LNCAP (cell line): ENCODE measurements at regions not wholly inside any gene's neighbourhood (a gene's known extent, or its start where the extent isn't known, plus 50 kb on each side); places are given as distances from the start of the nearest gene placed in this dataset.

Experiments used
- CTCF ChIP-seq: fragments of 450-650 bp; IDR thresholded peaks from 2 replicates; pipeline ENCODE4 v1.5.1; 2017; ENCODE audit warnings: mild to moderate bottlenecking

GRCh38 chr22:48210198-48210580 is 1447.7 kb downstream of the TBC1D22A start:
- no peak for TF ChIP-seq CTCF

GRCh38 chr22:48209473-48210197 is 1447.2 kb downstream of the TBC1D22A start:
- no peak for TF ChIP-seq CTCF

- no peak for TF ChIP-seq CTCF
Observed at GRCh38 chr22:48208894-48209293, 1446.4 kb downstream of the TBC1D22A start.

GRCh38 chr22:48207919-48208535 is 1445.6 kb downstream of the TBC1D22A start:
- TF ChIP-seq CTCF: no peak

- TF ChIP-seq CTCF: no peak
Observed at GRCh38 chr22:48205790-48206189, 1443.3 kb downstream of the TBC1D22A start.

- no peak for TF ChIP-seq CTCF
Observed at GRCh38 chr22:48205161-48205560, 1442.7 kb downstream of the TBC1D22A start.

- no peak for TF ChIP-seq CTCF
Observed at GRCh38 chr22:48204296-48204695, 1441.8 kb downstream of the TBC1D22A start.

GRCh38 chr22:48199667-48200066 is 1437.2 kb downstream of the TBC1D22A start:
- no peak for TF ChIP-seq CTCF
